Trophoblast cell (in vitro differentiated cells and primary cell): ENCODE measurements at regions not wholly inside any gene's neighbourhood (a gene's known extent, or its start where the extent isn't known, plus 50 kb on each side); places are given as distances from the start of the nearest gene placed in this dataset.

Experiments used
- DNase-seq, 2 donors: peaks; one replicate each; pipeline ENCODE4 v3.0.0-alpha.2; 2016
- H2AFZ ChIP-seq: 2 replicates; pipeline ENCODE4 v1.6.1; 2013; ENCODE audit warnings: low read length, moderate library complexity, mild to moderate bottlenecking; ENCODE audit not compliant: insufficient read depth, poor library complexity
- H2AK5ac ChIP-seq: 2 replicates; pipeline ENCODE4 v1.6.1; 2013; ENCODE audit warnings: mild to moderate bottlenecking, low read length
- H2BK120ac ChIP-seq: 2 replicates; pipeline ENCODE4 v1.6.1; 2013; ENCODE audit warnings: low read length, mild to moderate bottlenecking, moderate library complexity; ENCODE audit not compliant: insufficient read depth, poor library complexity
- H2BK12ac ChIP-seq: 2 replicates; pipeline ENCODE4 v1.6.1; 2013; ENCODE audit warnings: mild to moderate bottlenecking, low read length, moderate library complexity
- H2BK5ac ChIP-seq: 2 replicates; pipeline ENCODE4 v1.6.1; 2013; ENCODE audit warnings: low read length, low read depth, moderate library complexity, mild to moderate bottlenecking; ENCODE audit not compliant: poor library complexity
- H3K14ac ChIP-seq: 2 replicates; pipeline ENCODE4 v1.6.1; 2013; ENCODE audit warnings: mild to moderate bottlenecking, low read length
- H3K18ac ChIP-seq: 2 replicates; pipeline ENCODE4 v1.6.1; 2013; ENCODE audit warnings: mild to moderate bottlenecking, low read length
- H3K23ac ChIP-seq: 2 replicates; pipeline ENCODE4 v1.6.1; 2013; ENCODE audit warnings: low read length
- H3K27ac ChIP-seq: 2 replicates; pipeline ENCODE4 v1.5.1; 2013; ENCODE audit warnings: low read depth, mild to moderate bottlenecking, inconsistent platforms, low read length, moderate library complexity
- H3K27me3 ChIP-seq: 2 replicates; pipeline ENCODE4 v1.6.1; 2013; ENCODE audit warnings: inconsistent platforms, mild to moderate bottlenecking, low read length, moderate library complexity; ENCODE audit not compliant: insufficient read depth
- H3K36me3 ChIP-seq, 2 experiments: 1 replicate in 1 of 2; 2 replicates in 1 of 2; pipeline ENCODE4 v1.6.1; 2013; ENCODE audit warnings: low read length in 2 of 2, mild to moderate bottlenecking in 2 of 2, moderate library complexity in 1 of 2; ENCODE audit not compliant: insufficient read depth in 2 of 2, control insufficient read depth in 1 of 2
- H3K4ac ChIP-seq: 2 replicates; pipeline ENCODE4 v1.6.1; 2013; ENCODE audit warnings: low read depth, mild to moderate bottlenecking, low read length, moderate library complexity
- H3K4me1 ChIP-seq, 2 experiments: 1 replicate in 1 of 2; 2 replicates in 1 of 2; pipeline ENCODE4 v1.6.1; 2013; ENCODE audit warnings: low read length in 2 of 2, mild to moderate bottlenecking in 2 of 2, moderate library complexity in 1 of 2; ENCODE audit not compliant: insufficient read depth in 2 of 2, control insufficient read depth in 1 of 2
- H3K4me2 ChIP-seq: 2 replicates; pipeline ENCODE4 v1.6.1; 2013; ENCODE audit warnings: inconsistent platforms, mild to moderate bottlenecking, low read length, moderate library complexity
- H3K4me3 ChIP-seq: 2 replicates; pipeline ENCODE4 v1.5.1; 2013; ENCODE audit warnings: mild to moderate bottlenecking, low read depth, low read length, inconsistent platforms
- H3K79me1 ChIP-seq: one replicate; pipeline ENCODE4 v1.6.1; 2013; ENCODE audit warnings: low read length
- H3K79me2 ChIP-seq: 2 replicates; pipeline ENCODE4 v1.6.1; 2013; ENCODE audit warnings: low read length, mild to moderate bottlenecking; ENCODE audit not compliant: control insufficient read depth, insufficient read depth, poor library complexity
- H3K9ac ChIP-seq: 2 replicates; pipeline ENCODE4 v1.6.1; 2013; ENCODE audit warnings: mild to moderate bottlenecking, low read length
- H3K9me3 ChIP-seq: 2 replicates; pipeline ENCODE4 v1.6.1; 2013; ENCODE audit warnings: low read depth, mild to moderate bottlenecking, control low read depth, inconsistent platforms, low read length; ENCODE audit not compliant: insufficient read depth
- H4K12ac ChIP-seq: 2 replicates; pipeline ENCODE4 v1.6.1; 2013; ENCODE audit warnings: low read depth, mild to moderate bottlenecking, low read length, moderate library complexity
- H4K8ac ChIP-seq: 2 replicates; pipeline ENCODE4 v1.6.1; 2013; ENCODE audit warnings: low read depth, mild to moderate bottlenecking, low read length, moderate library complexity
- H4K91ac ChIP-seq: one replicate; pipeline ENCODE4 v1.6.1; 2013; ENCODE audit warnings: low read depth, mild to moderate bottlenecking, low read length, moderate library complexity
- WGBS: extraction: QIAGEN DNeasy Blood & Tissue Kit; methylation state at CpG from one replicate; pipeline ENCODE4 v1.1.7; 2013; ENCODE audit warnings: missing lambda C conversion rate; ENCODE audit not compliant: insufficient read length, insufficient coverage; ENCODE audit errors: extremely low coverage; 5-methylcytosine and 5-hydroxymethylcytosine counted together

DNA sequence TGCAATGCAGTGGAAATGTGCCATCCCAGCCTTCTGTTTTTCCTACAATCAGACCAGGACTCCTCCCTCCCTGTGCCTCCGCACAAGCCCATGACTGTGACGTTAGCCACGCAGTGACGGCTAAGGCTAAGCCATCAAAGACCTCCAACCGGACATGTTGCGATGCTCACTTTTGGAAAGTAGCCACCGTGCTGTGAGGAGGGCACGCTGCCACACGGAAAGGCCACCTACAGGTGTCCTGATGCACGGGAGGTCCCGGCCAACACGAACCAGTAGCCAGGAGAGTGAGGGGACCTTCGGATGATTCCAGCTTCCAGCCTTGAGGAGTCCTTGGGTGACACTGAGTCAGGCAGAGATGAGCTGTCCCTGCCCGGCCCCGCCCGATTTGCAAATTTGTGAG is 53.9 kb downstream of the FOXL1 start:
- H3K9me3 ChIP-seq: peaks cover 6% of the 10 kb centered on the region
- H3K36me3 ChIP-seq: no peaks in the 10 kb centered on the region
- H2AK5ac ChIP-seq: no peak overlapping the region
- no peaks in the 10 kb centered on the region for H3K27me3 ChIP-seq
- no peak overlapping the region for H3K4me3 ChIP-seq
- H3K79me2 ChIP-seq: no peaks in the 10 kb centered on the region
- H4K8ac ChIP-seq: no peak overlapping the region
- H3K9ac ChIP-seq: no peak overlapping the region
- no peak overlapping the region for H3K4me2 ChIP-seq
- DNase-seq: no peak
- no peak overlapping the region for H3K18ac ChIP-seq
- H3K14ac ChIP-seq: no peak overlapping the region
- no peak overlapping the region for H4K91ac ChIP-seq
- H3K27ac ChIP-seq: no peak overlapping the region
- no peak overlapping the region for H2BK120ac ChIP-seq
- WGBS: no CpG with 5 or more reads among the region's 16 CpGs
- no peak overlapping the region for H2BK12ac ChIP-seq
- H2AFZ ChIP-seq: no peak overlapping the region
- peaks cover 4 to 10% of the 10 kb centered on the region in 2 experiments for H3K4me1 ChIP-seq
- H3K4ac ChIP-seq: no peak overlapping the region
- H3K23ac ChIP-seq: no peak overlapping the region
- no peak overlapping the region for H4K12ac ChIP-seq
- no peak overlapping the region for H2BK5ac ChIP-seq
- H3K79me1 ChIP-seq: peaks cover 14% of the 10 kb centered on the region

DNA sequence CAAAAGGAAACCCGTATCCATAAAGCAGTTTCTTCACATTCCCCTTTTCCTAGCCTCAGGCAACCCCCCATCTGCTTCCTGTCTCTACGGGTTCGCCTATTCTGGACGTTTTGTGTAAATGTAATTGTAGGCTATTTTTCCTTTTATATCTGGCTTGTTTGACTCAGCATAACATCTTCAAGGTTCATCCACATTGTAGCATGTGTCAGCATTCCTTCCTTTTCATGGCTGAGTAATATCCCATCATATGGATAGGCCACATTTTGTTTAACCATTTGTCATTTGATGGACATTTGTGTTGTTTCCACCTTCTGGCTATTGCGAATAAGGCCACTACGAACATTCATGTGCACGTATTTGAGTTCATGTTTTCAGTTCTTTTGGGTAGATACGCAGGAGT is 54.6 kb downstream of the FOXL1 start:
- no peaks in the 10 kb centered on the region for H3K79me2 ChIP-seq
- H3K4me2 ChIP-seq: no peak overlapping the region
- H3K9ac ChIP-seq: no peak overlapping the region
- H2AK5ac ChIP-seq: no peak overlapping the region
- no peak overlapping the region for H2BK12ac ChIP-seq
- no peak for DNase-seq
- H3K14ac ChIP-seq: no peak overlapping the region
- no peak overlapping the region for H3K4me3 ChIP-seq
- no peak overlapping the region for H3K18ac ChIP-seq
- H2BK5ac ChIP-seq: no peak overlapping the region
- peaks cover 7 to 14% of the 10 kb centered on the region in 2 experiments for H3K4me1 ChIP-seq
- H4K12ac ChIP-seq: no peak overlapping the region
- H3K9me3 ChIP-seq: peaks cover 3% of the 10 kb centered on the region
- H3K79me1 ChIP-seq: peaks cover 14% of the 10 kb centered on the region
- H2AFZ ChIP-seq: no peak overlapping the region
- H3K4ac ChIP-seq: no peak overlapping the region
- H3K27ac ChIP-seq: no peak overlapping the region
- no CpG with 5 or more reads among the region's 8 CpGs for WGBS
- H3K36me3 ChIP-seq: no peaks in the 10 kb centered on the region
- H2BK120ac ChIP-seq: no peak overlapping the region
- H4K8ac ChIP-seq: no peak overlapping the region
- no peak overlapping the region for H4K91ac ChIP-seq
- H3K27me3 ChIP-seq: no peaks in the 10 kb centered on the region
- no peak overlapping the region for H3K23ac ChIP-seq

DNA sequence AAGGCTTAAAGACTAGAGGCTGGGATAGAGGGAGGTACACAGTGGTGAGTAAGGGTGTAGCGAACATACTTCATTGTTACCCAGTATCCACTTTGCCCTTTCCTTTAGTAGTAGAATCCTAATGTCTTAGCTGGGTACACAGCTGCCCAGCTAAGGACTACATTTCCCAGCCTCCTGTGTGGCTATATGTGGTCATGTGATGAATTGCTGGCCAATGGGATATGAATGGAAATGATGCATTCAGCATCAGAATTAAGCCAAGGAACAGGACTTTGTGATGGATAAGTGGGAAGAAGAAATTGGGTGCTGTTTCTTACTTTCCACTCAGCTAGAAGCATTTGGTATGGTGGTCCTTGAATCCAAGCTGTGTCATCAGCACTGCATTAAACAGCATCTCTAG is 55.9 kb downstream of the FOXL1 start:
- Histone ChIP-seq H3K27ac (peak overlapping the region; percentile 77), H3K27me3 (no peaks in the 10 kb centered on the region), H3K4ac (no peak overlapping the region), H3K9ac (no peak overlapping the region), H2BK5ac (no peak overlapping the region), H2AFZ (no peak overlapping the region), H3K23ac (no peak overlapping the region), H3K4me3 (no peak overlapping the region), H3K14ac (no peak overlapping the region), H3K79me1 (peaks cover 14% of the 10 kb centered on the region), H4K8ac (no peak overlapping the region), H3K4me1 (peaks cover 8 to 14% of the 10 kb centered on the region in 2 experiments), H2BK120ac (peak overlapping the region; percentile 10), H2AK5ac (no peak overlapping the region), H3K18ac (no peak overlapping the region), H3K9me3 (peaks cover 3% of the 10 kb centered on the region), H4K91ac (peak overlapping the region; percentile 10), H3K79me2 (no peaks in the 10 kb centered on the region), H3K4me2 (no peak overlapping the region), H3K36me3 (no peaks in the 10 kb centered on the region), H4K12ac (no peak overlapping the region), H2BK12ac (peak overlapping the region; percentile 5)
- DNase-seq: no peak
- no CpG with 5 or more reads among the region's 1 CpG for WGBS

DNA sequence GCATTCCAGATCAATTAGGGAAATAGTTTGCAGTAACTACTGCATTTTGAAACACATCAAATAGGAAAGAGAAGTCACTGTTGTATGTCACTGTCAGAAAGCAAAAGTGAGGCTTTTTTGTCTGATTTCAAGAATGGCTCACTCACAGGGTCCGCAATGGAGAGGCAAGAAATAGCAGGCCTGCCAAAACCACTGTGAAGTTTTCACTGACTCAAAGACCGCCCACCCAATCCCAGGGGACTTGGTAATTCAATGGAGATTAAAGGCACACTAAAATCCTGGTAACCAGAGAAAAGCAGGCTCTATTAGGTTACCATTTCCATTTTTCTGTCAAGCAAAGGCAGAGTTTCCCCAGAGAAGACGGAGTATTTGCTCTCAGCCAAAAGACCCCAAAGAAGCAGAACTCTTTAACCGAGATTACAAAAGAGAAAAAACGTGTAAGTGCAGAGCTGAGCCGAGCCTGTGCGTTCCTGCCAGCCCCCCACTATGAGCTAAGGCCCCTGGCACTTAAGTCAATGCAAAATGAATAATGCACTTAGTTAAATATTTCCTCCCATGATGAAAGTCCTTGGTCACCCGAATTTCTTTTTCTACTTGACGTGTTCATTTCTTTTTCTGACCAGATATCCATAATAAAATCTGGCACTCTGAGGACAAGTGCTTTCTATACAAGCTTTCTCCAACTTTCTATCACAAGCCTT is 57.0 kb downstream of the FOXL1 start:
- no peak overlapping the region for H4K12ac ChIP-seq
- no peak overlapping the region for H3K9ac ChIP-seq
- no peak overlapping the region for H2AK5ac ChIP-seq
- H2BK12ac ChIP-seq: no peak overlapping the region
- H3K36me3 ChIP-seq: no peaks in the 10 kb centered on the region
- no peak overlapping the region for H3K23ac ChIP-seq
- peaks cover 6% of the 10 kb centered on the region for H3K9me3 ChIP-seq
- H3K27me3 ChIP-seq: no peaks in the 10 kb centered on the region
- peak overlapping the region; percentile 6 for H3K4me2 ChIP-seq
- H2AFZ ChIP-seq: no peak overlapping the region
- H3K4me3 ChIP-seq: no peak overlapping the region
- no CpG with 5 or more reads among the region's 9 CpGs for WGBS
- no peaks in the 10 kb centered on the region for H3K79me2 ChIP-seq
- peaks cover 14% of the 10 kb centered on the region for H3K79me1 ChIP-seq
- peak overlapping the region; percentile 31 for H4K91ac ChIP-seq
- no peak overlapping the region for H3K18ac ChIP-seq
- peak overlapping the region; percentile 84 for H3K27ac ChIP-seq
- no peak overlapping the region for H4K8ac ChIP-seq
- peak overlapping the region; percentile 67 for H2BK120ac ChIP-seq
- peak overlapping the region; percentile 57 for H2BK5ac ChIP-seq
- peaks cover 8 to 14% of the 10 kb centered on the region in 2 experiments for H3K4me1 ChIP-seq
- H3K4ac ChIP-seq: no peak overlapping the region
- no peak for DNase-seq
- no peak overlapping the region for H3K14ac ChIP-seq
